GM04504 (cell line): ENCODE measurements at regions not wholly inside any gene's neighbourhood (a gene's known extent, or its start where the extent isn't known, plus 50 kb on each side); places are given as distances from the start of the nearest gene placed in this dataset.
A peak's percentile ranks its signal among the peaks of the same experiment; 100 is the strongest.

Source experiments
- DNase-seq: peaks from one replicate; pipeline ENCODE4 v3.0.0-alpha.2; 2012; ENCODE audit warnings: low read depth

DNA sequence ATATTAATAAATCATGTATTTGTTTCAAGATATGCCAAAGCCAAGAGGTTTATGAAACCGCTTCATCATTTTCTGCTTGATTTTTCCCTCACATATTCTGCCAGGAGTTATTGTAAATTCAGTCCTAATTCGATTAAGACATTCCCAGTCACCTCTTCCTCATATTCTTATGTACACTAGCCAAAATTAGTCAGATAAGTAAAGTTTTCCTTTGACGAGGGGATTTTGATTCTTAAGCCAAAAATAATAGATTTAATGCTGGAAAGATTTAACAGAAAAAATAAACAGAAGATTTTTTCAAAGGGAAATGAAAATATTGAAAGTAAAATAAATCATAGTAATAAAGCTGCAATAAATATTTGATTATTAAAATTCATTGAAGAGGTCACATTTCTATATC, 51.0 kb upstream of the VEGFC start:
- DNase-seq = no peak

DNA sequence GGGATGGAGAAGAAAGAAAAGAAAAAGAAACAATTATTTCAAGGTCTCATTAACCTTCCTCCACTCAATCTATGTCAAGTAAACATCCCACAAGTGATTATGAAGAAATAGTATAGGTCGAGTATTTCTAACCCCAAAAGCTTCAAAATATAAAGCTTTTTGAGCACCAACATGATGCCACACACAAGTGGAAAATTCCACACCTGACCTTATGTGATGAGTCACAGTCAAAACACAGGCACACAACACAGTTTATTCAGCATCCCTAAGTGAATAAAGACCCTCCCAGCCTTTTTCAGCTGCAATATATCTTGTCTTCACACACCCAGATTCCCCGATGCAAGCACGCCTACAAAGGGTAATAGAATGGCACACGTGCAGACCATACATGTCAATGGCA, 51.7 kb upstream of the VEGFC start:
- DNase-seq = no peak

DNA sequence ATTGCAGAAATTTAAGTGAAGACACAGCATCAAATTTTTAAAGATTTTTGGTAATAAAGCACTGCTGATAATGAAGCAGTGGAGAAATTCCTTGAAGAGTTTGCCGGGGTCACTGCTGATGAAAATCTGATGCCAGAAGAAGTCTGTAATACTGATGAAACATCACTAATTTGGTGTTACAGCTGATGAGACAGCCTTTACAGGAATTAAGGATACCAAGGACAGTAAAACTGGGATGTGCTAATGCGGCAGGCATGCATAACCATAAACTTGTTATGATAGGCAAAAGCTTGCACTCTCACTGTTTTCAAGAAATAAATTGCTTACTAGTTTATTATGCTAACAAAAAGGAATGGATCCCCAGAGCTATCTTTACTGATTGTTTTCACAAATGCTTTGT, 52.9 kb upstream of the VEGFC start:
- DNase-seq = peak; percentile 90

DNA sequence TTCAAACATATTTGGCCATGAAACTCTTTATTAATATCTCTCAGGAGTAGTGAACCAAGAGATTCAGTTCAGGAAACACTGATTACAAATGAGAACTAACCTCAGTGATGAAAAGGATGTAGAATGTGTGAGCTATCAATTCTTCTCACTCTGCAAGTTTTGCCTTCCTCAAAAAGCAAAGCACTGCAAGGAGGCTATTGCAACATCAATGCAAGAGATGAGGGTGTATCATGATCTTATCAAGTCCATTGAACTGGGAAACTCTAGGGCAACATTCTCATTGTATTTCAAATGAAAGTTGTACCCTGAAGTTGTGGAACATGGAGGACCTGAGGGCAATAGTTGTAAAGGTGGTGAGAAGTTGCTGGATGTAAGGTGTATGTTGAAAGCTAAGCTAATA, 56.4 kb upstream of the VEGFC start:
- DNase-seq = no peak

DNA sequence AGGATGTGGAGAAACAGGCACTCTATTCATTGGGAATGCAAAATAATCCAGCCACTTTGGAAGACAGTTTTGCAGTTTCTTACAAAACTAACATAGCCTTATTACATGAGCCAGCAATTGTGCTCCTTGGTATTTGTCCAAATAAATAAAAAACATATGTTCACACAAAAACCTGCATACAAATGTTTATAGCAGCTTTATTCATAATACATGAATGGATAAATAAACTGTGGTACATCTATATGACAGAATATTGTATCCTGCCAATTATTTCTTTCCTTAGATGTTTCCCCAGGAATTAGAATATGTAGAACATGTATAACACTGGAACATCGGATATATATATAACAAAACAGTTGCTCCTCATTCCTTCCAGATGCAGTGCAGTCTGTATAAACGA, 57.7 kb upstream of the VEGFC start:
- DNase-seq = no peak

DNA sequence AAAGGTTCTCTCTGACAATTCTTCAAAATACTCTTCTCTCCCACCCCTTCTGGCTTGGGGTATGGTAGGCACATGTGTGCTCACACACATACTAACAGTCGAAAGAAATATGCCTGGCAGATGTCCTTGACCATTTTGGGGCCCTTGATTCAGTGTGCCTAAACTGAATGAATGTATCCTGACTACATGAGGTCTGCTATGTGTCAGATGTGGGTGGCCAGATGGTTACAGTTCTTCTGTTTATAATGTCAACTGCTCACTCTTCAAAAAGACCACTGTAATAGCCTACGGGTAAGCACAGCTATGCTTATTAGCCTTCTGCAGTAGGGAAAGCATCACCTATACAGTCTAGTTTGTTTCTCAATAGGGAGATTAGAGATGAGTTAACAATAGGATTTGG, 63.7 kb upstream of the VEGFC start:
- no peak for DNase-seq

DNA sequence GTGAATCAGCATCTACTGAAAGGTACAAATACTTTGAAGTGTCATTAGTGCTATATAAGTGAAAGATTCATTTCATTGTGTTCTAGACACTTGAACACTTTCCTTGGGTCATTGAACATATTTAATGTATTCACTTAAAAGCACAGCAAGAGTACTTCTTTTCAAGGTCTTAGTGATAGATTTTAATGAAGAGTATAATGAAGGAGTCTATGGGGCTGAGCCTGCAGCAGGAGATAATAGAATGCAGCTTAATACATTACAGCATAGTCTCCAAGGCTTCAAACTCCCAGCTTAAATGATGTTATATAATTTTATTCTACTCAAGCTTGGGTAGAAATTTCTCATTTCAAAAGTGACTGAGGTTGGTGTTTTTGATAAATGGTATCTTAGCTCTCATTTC, 66.1 kb upstream of the VEGFC start:
- no peak for DNase-seq

DNA sequence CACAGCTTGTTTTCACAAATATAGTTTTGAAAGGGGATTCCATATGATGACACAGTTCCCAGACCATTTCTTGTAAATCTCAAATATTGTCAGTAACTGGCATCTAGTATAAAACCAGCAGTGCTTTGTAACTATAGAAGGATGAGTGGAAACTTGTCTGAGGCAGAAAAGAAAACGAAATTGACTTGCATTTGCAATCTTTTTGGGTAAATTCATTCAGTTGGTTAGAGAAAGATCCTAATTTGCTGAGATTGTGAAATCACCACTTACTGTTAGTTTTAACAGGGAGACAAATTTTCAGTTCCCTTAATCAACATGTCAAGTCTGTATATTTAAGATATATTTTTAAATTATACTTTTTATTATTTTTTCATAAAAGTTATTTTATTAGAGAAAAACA, 71.5 kb upstream of the VEGFC start:
- DNase-seq = no peak

DNA sequence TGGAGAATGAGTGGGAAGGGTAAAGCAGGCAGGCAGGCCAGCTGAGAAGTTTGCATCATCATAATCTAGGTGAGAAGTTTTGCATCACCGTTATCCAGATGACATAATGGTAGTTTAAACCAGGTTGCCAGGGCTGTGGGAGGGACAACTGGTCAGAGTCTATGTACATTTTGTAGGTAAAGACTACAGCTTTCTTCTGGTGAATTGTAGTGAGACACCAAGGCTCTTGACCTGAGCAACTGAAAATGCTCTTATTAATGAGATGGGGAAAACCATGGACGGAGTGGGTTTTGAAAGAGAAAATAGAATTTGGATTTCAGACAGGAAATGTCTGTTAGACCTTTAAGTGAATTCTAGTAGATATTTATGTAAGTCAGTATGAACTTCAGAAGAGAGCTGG, 76.0 kb upstream of the VEGFC start:
- DNase-seq = no peak

DNA sequence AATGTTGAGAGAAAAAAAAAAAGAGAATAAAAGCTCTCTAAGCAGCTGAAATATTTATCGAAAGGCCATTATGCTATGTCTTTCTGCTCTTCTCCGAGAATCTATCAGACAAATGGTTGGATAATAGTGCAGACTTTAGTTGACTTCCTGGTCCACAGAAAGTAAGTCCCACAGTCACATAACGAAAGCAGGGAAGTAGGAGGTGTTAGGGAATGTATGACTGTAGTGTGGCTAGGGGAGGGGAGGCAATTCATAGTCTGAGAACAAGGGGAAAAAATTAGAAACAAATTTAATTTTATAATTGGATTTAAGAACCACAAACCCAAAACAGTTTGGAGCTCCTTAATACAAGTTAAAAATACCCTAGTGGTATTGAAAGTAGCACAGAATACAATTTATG, 79.7 kb upstream of the VEGFC start:
- DNase-seq = no peak

DNA sequence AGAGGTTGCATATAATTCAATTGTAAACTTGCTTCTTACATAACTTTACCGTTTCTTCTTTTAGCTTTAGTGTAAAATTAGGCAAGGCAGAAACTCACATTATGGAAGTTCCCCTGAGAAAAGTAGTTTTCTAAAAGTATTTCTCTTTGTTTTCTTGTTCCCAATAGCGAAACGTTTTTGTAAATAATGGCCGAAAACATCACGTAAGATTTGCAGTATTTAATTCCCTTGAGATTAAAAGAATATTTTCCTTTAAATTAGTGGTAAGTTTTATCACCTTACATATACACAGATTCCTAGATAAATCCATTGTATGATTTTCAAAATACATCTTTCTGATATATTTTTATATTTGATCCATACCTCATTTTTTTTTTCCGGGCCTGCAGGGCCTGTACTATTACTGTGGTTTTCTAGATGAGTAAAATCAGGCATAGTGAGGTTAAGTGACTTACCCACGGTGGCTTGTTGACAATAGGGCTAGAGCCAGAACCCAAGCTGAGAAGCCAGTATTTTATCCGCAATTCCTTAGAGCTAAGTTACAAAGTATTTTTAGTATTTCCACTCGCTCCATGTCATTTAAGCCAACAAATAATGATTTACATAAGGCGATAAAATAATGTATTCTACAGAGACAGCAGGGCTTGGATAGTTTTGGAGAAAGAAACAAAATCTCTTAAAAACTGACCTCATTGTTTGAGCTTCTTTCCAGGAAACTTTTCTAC, 82.2 kb upstream of the VEGFC start:
- no peak for DNase-seq

DNA sequence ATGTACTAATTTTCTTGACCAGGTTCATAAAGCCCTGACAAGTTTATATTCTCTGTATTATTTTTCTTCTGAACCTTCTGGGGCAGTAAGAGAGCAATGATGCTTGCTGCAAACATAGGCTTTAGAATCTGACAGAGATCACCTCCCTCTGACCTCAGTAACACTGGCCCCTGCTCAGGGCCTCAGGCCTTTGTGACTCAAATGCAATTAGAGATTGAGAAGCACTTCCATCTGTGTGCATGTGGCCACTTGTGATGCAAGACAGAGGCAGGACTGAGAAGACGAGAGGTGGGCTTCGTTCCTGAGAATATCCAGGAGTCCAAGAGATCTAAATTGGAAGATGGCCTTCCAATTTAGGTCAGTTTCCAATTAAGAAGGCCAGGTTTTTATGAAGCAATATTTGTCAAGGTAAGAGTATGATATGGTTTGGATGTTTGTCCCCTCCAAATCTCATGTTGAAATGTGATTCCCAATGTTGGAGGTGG, 82.8 kb upstream of the VEGFC start:
- DNase-seq = peak; percentile 59

DNA sequence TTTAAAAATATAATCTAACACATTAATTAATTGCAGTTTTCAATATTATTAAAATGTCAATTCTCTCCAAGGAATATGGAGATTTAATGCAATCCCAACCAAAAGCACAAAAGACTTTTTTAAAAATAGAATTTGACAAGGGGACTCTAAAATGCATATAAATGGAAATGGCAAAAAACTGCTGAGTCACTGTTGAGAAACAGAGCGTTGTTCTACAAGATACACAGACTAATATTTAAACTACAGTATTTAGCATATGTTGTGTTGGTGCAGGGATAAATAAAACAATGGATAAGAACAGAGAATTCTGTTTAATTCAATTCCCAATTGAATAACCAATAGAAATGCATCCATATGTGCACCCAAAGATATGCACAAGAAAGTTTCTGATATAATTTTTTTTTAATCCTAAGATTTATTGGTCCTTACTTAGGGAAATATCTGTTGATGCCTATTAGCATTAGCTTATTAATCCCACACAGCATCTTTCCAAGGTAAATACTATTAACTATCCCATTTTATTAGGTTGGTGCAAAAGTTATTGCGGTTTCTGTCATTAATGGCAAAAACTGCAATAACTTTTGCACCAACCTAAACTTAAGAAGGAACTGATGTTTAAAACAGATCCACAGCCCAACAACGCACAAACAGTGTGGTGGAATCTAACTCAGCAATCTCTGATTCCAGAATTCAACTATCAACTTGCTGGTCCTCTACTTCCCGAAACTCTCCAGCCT, 86.8 kb upstream of the VEGFC start:
- DNase-seq = no peak

DNA sequence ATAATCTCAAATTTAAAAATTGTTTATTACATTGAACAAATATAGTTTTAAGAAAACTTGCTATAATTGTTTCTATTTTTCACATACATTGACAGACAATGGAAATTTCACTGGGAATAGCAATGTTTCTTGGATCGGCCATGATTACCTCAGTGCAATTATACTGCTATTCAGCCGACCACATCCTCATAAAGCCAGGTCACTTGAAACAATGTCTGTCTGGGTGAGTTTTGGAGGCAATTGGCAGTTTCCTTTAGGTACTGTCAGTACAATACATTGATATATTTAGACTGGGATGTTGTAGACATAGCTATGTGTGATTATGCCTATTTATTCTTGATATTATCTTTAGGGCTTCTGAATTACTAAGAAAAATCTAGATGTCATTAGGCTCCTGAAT, 89.5 kb upstream of the VEGFC start:
- no peak for DNase-seq

DNA sequence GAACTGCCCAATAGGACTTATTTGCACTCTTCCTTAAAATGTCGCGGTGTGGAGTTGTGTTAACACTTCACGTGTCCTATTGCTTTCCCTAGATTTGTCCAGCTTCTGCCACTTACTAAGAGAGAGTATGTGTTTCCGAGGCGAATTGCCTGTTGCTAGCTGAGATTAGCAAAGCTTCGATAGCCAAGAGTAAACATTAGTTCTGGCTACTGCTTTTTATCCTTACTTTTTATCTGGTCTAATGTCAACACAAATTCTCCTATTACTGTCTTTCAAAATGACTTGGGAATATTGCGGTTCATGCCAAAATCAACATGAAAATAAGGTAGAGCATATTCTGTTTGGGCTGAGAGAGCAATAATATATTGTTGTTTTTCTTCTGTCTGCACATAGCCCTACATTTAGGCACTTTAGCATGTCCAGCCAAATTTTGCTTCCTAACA, 90.4 kb upstream of the VEGFC start:
- DNase-seq = no peak

DNA sequence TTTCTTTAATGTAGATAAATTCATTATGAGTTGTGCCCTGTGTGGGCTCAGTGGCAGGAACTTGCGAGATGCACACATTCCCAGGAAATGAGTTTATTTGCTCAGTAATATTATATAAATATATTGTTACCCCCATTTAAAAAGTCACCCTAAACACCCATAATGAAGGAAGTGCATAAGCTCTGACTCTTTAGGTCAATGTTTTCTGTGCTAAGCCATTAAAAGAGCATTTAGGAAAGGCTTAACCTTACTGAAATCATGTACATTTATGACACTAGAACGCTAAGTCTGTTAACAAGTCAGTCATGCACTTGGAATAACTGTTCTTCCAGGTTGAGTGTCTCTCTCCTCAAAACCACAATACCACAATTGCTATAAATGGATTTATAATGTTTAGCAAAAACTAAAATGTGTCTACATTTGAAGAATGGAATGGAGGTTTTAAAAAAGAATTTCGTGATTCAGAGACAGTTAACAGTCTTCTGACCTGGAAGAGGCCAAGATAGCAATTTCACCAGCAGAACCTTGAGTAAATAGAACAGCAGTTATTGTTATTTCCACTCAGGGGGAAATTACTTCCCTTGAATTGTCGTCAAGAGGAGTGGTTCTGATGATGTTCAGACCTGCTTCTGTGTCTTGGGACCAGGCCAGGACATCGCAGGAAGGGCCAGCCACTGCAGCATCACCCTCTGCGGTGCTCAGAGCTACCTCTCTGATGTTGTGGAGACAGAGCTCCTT, 91.1 kb upstream of the VEGFC start:
- peak; percentile 89 for DNase-seq

DNA sequence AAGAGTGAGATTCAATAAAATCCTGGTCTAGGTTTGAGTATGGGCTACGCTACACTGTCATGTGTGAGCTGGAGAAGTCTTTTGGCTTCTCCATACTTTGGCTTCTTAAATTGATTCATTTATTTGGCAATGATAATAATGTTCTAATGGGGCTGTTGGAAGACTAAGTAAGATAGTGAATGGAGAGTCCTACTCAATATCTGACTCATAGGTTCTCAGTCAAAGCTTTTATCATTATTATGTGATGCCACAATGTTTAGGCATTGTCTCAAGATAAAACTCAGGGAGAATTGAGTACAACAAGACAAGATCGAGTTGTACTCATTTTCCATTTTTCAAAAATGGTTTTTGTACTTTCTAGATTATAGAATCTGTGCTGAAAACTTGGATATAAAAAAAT, 92.5 kb upstream of the VEGFC start:
- no peak for DNase-seq

DNA sequence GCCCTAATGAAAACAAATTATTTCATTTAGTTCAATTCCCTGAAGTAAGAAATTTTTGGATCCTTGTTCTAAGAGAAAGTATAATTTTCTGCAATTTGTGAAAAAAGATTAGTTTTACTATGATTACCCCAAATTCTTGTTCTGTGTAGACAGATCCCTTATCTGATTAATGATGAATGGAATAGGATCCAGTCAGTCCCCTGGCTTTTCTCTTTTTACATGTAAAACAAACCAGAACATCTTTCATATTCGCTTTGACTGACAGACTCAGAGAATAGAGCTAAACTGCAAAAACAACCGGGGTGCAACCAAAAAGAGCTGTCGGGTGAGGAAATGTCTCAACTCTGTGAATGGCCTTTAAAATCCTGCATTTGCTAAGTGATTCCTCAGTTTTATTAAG, 93.4 kb upstream of the VEGFC start:
- DNase-seq = no peak

DNA sequence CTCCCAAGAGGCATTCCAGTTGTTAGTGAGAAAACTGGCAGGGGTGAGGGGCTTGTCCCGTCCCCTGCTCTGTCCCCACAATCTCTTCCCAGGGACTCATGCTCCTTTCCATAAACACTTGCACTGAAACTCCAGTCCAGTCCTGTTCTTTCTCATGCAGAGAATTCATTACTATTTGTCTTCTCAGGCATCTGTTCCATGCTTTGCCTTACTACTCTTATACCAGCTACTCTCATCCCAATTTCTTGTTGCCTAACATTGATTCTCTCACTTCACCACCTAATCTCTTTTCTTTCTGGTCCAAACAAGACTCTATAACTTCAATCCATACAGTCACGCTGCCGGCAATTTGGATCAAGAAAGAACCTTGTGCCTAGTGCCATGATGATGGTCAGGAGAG, 97.1 kb upstream of the VEGFC start:
- no peak for DNase-seq

DNA sequence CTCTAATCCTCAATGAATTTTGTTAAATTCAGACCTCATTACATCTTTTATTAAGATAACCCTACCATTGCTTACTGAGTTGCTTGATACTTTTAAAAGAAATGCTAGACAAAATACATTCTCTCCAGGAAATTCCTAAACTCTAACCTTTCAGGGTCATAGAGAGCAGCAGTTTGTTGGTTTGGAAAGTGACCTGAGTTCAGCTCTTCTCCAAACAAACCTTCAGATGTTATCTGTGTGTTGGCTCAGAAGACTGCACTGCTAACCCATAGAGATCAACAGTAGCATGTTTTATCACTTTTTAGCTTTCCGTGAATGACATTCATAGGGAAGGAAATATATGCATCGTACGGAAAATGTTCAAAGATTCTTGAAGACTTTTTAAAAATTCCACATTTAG, 101.8 kb upstream of the VEGFC start:
- DNase-seq = no peak

DNA sequence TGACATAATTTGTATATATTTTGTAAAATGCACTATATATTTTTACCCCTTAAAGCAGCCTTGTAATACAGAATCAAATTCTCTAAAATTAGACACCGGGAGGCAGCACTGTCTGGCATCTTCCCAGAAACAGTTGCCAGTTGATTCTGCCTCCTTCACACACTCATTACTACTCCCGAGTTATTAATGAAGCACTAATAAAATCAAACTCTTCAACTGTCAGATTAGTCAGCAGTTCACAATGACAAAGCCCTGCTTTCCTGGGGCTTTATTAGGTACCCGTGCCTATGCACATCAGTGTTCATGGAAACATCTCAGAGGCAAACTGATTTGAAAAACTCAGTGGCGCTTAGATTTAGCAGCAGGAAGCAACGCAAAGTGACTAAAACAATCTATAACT, 103.5 kb upstream of the VEGFC start:
- no peak for DNase-seq

DNA sequence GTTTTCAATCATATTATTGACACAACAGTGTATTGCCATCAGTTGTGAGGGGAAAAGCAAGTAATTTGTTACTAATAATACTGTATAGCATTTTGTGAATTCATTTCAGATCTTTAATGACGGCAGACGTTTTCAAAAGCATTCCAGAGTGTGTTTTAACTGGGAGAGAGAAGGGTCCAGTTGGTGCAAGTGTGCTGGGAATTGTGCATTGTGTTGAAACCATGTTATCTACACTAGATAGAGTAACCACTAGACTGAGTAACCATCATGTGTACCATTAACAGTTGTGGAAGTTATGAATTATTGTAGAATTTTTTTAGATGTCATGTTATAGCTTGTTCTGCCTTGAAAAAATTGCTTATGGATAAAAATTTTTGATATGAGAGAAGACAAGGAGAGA, 104.5 kb upstream of the VEGFC start:
- DNase-seq = no peak

DNA sequence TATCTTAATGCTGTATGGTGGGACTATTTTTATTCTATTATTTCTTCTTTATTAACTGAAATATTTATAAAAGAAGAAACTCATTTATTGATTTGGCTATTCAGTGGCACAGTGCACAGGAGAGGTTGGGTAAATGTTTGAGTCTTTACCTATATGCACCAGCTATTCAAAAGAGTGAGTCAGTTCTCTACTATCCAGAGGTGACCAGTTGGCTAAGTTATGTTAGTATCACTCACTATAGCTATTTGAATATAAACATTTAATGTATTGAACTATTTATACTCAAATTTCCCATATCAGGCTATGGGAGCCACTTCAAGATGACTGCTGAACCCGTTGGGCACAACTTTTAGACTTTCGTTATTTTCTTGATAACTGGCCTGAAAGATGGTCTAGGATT, 106.1 kb upstream of the VEGFC start:
- no peak for DNase-seq
